NT2/D1 (cell line): ENCODE measurements at regions not wholly inside any gene's neighbourhood (a gene's known extent, or its start where the extent isn't known, plus 50 kb on each side); places are given as distances from the start of the nearest gene placed in this dataset.

Experiments used
- YY1 ChIP-seq: IDR thresholded peaks from 2 replicates; pipeline ENCODE4 v1.6.1; 2011; ENCODE audit not compliant: insufficient read length, insufficient read depth
- ZNF274 ChIP-seq: IDR thresholded peaks from 2 replicates; pipeline ENCODE4 v1.6.1; 2011; ENCODE audit warnings: mild to moderate bottlenecking, low read depth, low read length

DNA sequence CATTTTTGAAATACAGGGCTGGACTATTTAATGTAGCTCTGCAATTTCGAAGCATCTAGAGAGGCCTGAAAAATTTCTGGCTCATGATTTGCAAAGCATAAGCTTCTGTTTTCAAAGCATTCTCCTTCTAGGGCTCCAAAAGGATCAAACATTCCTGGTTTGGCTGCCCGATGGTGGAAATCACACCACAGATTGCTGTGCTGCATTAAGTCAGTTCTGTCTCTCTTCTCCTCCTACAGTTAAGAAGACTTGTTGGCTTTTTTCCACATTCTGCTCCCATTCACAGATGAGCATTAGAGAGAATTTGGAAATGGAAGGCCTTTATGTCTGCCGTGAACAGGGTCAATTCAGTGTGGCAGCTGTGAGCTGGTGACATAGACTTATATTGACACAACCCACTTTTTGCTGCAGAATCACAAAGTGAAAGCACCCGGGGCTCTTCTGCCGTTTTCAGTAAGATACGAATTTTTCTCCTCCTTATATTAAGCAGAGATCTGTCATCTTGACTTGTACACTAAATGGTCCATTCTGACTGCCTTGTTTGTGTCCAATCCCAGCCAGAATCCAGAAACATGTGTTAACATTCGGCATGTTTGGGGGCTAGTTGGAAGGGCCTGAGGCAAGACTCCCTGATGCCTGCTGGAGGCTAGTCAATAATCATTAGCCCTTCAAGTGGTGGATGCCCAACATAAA, 330.8 kb upstream of the DEFB112 start:
- no peak for TF ChIP-seq ZNF274
- no peak for TF ChIP-seq YY1
